ENCODE measurements at regions not wholly inside any gene's neighbourhood (a gene's known extent, or its start where the extent isn't known, plus 50 kb on each side); places are given as distances from the start of the nearest gene placed in this dataset.

DNA sequence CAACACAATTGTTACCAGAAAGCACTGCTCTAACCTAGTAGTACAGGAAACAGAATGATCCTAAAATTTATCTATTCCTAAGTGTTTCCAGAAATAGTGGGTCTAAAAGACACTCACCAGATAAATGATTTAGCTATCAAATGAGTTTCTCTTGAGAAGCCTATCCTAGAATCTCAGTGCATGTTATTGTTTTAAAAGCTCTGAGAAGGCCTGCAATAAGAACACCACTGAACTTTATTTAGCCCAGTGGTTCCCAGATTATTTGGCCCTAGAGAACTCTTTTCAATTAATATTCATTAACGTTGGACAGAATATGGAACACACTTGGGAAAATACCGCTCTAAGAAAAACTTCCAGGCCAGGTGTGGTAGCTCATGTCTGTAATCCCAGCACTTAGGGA is 220.1 kb upstream of the GHITM start:
- TF ChIP-seq POLR2A (IDR thresholded peaks at IDR 0.05) (no peak), EP300 (IDR thresholded peaks at IDR 0.05) (no peak)
